ENCODE measurements at regions not wholly inside any gene's neighbourhood (a gene's known extent, or its start where the extent isn't known, plus 50 kb on each side); places are given as distances from the start of the nearest gene placed in this dataset.

- TF ChIP-seq CTCF (IDR thresholded peaks at IDR 0.05; ENCODE audit: extremely low read depth in 1 of 2, insufficient read depth in 1 of 2, low read depth in 1 of 2, low read length in 2 of 2) (no peak), MAX (IDR thresholded peaks at IDR 0.05; ENCODE audit: insufficient read depth, insufficient read length) (no peak), POLR2A (IDR thresholded peaks at IDR 0.05; ENCODE audit: low read depth, low read length) (no peak), POLR2AphosphoS5 (IDR thresholded peaks at IDR 0.05; ENCODE audit: insufficient read depth, low read depth, low read length) (no peak), GATA2 (IDR thresholded peaks at IDR 0.05; ENCODE audit: insufficient read depth, insufficient read length, low read depth, low read length) (no peak)
Observed at GRCh38 chr4:59666645-59667044, 1533.5 kb upstream of the ADGRL3 start.
